GM21390 (cell line): ENCODE measurements at regions not wholly inside any gene's neighbourhood (a gene's known extent, or its start where the extent isn't known, plus 50 kb on each side); places are given as distances from the start of the nearest gene placed in this dataset.

Experiments used
- ATAC-seq: cut with Tn5 transposase; IDR thresholded peaks from one replicate; pipeline ENCODE4 v1.9.1; 2021; ENCODE audit not compliant: unreplicated experiment

- ATAC-seq = no peak
Measured at GRCh38 chr13:77384999-77385398, 58.1 kb upstream of the MYCBP2 start.

- ATAC-seq = no peak
Measured at GRCh38 chr13:77383097-77383496, 56.2 kb upstream of the MYCBP2 start.

DNA sequence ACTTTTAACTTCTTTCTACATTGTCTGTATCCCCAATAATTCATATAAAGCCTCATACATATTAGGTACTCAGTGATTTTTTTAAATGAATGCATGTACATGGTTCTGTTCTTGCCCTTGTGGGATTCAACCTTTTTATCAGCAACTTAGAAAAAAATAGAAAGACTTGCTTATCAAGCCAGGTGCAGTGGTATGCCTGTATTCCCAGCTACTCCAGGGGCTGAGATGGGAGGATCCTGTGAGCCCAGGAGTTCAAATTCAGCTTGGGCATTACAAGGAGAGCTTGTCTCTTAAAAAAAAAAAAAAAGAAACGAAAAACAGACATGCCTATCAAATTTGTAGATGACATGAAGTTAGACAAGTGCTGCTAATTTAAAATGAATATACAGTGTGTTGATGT is 54.2 kb upstream of the MYCBP2 start:
- no peak for ATAC-seq

- no peak for ATAC-seq
Measured at GRCh38 chr13:77379508-77379907, 52.6 kb upstream of the MYCBP2 start.

DNA sequence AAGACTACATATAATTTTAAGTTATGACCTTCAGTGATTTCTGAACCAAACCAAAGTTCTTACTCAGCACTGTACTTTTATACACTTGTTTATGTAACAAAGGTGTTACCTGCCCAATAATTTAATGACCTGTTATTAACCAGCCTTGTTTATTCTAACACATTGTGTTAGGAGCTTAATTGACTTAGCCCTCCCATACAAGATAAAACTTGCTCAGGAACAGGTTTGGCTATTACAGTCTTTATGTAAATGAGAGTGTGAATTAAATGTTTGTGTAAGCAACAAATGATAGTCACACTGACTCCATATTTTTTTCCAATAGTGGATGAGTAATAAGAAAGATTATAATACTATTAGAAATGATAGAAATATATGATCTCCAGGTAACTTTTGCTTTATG is 51.8 kb upstream of the MYCBP2 start:
- no peak for ATAC-seq

- ATAC-seq = no peak
Measured at GRCh38 chr13:77377016-77377415, 50.1 kb upstream of the MYCBP2 start.
